ENCODE measurements at regions not wholly inside any gene's neighbourhood (a gene's known extent, or its start where the extent isn't known, plus 50 kb on each side); places are given as distances from the start of the nearest gene placed in this dataset.
"Not testable (repeated sequence)": the region's sequence is repeated elsewhere in the genome, so short reads cannot be mapped to it uniquely, and the experiment has no call there.

DNA sequence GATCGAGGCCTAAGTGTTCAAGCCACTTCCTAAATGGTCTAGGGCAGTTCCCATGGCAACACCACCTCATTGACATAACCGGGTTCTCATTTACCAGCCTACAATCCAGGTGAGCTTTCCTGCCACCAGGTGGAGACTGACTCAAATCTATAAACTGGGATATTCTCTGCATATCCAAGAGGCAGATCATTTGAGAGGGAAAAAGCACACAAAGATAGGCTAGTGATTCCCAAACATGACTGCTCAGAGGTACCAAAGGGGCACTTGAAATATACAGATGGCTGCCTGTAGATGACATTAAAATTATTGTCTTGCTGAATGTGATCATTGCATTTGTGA is 141.3 kb upstream of the PROK2 start:
- no peak for DNase-seq

DNA sequence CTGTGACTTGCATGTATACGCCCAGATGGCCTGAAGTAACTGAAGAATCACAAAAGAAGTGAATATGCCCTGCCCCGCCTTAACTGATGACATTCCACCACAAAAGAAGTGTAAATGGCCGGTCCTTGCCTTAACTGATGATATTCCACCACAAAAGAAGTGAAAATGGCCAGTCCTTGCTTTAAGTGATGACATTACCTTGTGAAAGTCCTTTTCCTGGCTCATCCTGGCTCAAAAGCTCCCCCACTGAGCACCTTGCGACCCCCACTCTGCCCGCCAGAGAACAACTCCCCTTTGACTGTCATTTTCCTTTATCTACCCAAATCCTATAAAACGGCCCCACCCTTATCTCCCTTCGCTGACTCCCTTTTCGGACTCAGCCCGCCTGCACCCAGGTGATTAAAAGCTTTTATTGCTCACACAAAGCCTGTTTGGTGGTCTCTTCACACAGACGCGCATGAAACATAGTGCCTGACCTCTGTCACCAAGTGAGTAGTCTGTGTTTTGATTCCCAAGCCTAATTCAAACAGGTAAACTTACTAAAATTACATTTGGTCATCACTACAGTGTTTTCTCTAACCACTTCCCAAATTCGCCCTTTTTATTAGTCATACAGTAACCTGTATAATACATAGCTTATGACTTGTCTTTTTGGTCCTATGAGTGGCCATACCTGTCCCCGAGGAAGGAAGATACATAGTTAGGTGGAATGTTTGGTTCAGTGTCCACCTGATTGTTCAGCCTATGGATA is 140.7 kb upstream of the PROK2 start:
- not testable (repeated sequence) for DNase-seq

DNA sequence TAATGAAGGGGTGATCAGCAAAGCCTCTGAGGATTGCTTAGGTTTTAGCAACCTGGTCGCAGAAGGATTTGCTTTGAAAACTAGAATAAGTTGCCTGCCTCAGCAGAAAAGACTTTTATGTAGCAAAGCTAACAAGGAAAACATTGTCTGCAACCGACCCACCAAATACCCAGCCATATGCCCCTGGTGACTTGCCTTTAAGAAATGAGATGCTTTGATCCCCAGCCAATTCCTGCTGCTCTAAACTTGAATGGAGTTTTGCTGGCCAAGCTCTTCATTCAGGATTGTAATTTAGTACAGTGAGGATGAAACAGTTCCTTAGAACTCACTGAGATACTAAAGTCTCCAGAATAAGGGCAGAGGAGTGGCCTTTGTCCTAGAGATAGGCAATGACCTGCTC is 139.8 kb upstream of the PROK2 start:
- DNase-seq, result no peak

DNA sequence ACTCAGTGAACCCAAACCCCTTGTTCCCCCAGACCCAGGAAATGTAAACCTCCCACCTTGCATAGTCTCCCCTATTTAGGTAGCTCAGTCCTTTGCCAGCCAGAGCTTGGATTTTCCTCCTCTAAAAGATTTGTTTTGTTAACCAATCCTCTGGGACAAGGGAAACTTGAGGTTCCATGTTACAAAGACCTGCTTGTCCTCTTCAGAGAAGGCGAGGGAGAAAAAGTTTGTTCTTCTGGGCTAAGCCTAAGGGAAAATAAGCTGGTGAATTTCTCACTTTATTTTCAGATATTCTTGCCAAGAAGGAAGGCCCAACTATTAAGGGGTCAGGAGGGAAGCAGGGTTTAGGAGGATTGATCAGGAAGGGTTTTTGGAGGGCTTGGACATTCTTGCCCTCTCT is 136.1 kb upstream of the PROK2 start:
- no peak for DNase-seq

DNA sequence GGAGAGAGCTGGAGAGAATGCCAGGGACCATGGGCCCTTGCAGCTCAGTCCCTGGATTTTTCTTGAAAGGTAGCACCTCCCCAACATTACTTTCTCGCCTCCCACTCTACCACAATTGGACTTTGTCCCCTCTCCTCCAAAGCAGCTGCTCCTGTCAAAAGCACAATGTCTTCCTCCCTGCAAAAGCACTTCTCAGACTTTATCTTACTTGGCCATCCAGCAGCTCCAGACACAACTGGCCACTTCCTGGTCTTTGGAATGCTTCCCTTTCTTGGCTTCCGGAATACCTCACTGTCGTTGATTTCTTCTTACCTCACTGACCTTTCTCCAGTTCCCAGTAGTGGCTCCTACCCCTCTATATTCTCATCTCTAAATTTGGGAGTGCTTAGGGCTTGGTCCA is 134.6 kb upstream of the PROK2 start:
- DNase-seq, result no peak

DNA sequence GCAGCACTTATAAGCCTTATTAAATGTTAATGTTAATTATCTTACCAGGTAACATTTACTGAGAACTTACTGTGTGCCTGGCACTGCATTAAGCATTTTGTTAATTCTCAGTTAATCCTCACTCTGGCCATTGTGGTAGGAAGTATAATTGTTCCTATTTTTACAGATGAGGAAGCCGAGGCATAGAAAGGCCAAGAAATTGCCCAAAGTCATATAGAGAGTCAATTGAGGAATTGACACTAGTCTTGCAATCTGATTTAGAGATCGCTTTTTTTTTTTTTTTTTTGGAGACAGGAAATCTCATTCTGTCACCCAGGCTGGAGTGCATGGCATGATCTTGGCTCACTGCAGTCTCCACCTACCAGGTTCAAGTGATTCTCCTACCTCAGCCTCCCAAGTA is 132.6 kb upstream of the PROK2 start:
- no peak for DNase-seq

DNA sequence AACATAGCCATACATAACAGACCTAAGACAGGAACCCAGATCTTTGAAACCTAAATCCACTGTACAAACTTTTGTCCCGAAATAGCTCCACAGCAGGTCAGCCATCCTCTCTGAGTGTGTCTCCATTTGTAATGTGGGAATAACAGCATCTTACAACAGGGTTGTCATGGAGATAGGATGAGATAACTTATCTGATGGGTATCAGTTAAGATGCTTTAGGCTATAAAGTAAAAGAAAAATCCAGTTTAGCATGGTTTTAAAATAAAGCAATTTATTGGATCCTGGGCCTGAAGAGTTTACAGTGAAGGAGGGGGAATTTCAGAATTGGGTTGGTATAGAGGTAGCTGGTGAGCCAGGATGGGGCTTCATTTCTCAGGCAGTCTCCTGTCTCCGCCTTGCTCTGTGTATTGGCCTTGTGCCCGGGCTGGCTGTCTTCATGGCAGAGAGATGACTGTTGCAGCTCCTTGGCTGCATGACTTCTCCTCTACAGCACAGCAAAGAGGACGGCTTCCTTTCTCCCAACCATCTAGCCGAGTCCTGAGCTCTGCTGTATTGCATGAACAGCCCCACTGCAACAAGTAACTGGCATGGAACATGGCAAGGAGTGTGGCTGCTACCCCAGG is 131.9 kb upstream of the PROK2 start:
- no peak for DNase-seq

DNA sequence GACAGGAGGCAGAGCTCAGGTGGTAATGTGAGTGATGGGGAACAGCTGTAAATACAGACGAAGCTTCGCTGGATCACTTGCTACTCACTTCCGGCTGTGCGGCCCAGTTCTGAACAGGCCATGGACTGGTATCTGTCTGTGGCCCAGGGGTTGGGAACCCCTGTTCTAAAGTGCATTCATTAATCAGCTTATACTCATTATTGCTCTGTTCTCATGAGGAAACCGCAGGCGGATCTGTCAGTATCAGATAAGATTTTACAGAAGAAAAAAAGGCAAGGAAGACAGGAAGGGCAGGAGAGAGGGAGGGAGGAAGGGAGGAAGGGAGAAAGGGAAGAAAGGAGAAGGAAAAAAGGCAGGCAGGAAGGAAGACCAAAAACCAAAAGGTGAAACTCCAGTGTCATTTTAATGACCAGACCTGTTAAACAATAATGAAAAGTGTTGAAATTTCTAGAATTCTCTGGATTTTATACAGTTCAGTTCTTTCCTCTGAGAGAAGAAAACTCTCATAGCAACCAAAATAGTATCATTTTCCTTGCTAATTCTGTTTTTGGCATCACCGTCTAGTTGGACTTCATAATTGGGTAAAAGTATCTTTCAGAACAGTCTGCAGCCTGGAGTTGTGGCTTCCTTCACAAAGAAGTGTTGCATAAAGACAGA is 128.0 kb upstream of the PROK2 start:
- DNase-seq, result no peak

DNA sequence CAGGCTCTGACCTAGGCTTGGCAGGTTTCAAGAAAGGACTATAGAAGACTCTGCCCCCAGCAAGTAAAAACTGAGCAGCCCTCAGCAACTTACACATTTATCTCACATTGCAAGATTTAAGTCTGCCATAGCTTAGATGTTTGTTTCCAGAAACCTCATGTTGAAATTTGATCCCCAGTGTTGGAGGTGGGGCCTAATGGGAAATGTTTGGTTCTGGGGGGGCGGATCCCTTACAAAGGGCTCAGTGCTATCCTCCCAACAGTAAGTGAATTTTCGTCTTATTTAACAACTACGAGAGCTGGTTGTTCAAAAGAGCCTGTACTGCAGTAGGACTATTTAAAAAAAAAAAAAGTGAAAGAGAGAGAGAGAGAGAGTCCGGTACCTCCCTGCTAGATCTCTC is 125.2 kb upstream of the PROK2 start:
- DNase-seq, result no peak

DNA sequence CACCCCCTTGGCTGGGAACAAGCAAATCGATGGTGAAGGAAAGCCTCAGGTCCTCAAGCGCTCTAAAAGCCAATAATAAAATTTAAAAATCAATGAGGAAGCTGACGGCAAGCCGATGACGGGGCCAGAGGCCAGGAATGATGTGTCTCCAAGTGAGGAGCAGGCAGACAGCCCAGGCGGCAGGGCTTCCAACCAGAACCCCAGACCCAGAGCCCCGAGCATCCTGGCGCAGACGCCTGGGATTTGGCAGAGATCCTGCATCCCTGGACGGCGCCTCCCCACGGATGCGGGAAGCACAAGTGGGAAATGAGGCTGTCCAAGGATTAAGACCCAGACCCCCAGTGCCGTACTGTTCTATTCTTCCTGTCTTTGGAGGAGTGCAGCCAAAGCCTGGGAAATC is 123.0 kb upstream of the PROK2 start:
- no peak for DNase-seq

DNA sequence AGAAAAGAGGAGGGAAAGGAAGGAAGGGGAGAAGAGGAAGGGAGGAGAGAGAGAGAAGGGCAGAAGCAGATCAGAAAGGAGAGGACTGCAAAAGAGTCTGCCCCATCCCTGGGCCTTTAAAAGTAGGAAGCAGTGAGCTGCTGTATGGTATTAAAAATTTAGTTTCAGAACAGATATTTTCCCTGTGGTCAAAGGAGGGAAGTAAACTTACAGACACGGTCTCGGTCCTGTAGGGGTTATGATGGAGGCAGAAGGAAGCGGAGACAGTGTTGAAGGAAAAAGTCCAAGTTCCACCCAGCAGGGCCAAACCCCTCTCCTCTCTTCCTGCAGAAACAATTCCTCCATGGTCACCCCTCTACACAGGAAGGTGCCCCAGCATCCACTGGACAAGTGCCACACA is 122.0 kb upstream of the PROK2 start:
- no peak for DNase-seq

DNA sequence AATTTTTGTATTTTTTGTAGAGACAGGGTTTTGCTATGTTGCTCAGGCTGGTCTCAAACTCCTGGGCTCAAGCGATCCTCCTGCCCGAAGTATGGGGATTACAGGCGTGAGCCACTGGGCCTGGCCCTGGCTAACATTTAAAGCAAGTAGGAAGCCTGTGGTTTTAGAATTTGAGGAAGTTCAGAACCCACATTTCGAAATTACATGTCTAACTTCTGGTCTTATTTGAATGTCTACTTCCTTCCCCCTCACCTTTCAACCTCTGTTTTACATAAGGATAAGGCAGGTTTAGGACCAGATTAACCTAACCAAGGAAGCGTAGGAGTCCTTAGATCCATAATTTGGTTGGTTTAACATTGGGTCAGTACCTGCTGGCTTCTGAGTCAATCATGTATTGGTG is 120.5 kb upstream of the PROK2 start:
- DNase-seq, result no peak

DNA sequence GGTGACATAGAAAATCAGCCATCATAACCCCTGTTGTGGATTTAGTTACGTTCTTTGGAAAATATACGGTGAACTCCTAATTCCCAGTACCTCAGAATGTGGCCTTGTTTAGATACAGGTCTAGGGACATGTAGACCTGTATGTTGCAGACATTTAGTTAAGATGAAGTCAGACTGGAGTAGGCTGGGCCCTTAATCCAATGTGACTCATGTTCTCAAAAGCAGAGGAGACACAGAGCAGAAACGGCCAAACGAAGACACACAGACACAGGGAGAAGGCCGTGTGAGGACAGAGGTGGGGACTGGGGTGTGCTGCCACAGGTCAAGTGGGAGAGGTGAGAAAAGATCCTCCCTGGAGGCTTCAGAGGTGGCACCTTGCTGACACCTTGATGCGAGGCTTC is 119.0 kb upstream of the PROK2 start:
- no peak for DNase-seq

DNA sequence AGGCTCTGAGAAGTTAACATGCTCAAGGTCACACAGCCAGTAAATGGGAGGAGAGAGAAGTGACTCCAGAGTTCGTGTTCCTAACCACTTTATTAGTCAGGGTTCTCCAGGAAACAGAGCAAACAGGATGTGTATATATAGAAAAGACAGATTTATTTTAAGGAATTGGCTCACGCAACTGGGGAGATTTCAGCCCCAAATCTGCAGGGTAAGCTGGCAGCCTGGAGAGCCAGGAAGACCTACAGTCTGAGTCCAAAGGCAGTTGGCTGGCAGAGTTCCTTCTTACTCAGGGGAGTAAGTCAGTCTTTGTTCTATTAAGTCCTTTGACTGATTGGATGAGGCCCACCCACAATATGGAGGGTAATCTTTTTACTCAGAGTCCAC is 118.2 kb upstream of the PROK2 start:
- no peak for DNase-seq

DNA sequence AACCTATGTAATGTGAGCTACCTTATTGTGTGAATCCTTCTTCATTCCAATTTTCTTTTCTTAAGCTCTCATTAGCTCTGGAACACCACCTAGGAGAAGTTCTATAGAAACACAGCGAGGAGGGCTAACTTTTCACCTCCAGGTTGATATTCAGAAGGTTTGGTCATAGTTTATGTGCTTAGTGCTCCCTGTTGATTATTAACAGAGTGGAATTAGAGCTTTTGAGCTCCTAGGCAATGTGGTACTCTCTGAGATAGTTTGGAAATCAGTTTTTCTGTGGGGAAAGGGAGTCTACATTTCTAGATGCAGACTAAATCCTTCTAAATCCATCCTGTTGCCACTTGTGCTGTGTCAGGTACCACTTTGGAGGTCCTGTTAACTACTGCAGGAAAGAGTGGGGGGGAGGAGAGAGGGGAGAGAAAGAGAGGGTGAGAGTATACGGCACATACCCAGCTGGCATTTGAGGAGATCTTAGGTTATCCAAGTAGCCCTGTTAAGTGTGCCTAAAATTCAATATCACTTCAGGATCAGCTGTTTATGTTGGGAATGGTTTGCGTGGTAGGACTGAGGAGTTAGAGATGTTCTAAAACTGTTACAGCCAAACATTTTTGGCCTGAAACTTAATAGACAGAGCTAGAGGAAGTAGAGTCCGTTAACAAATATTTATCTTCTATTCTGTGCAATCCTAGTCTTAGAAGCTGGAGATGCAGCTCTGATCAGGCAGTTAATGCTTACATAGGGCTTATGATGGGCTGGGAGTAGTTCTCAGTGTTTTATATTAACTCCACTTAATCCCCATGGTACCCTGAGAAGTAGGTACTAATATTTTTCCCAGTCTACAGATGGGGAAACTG is 117.5 kb upstream of the PROK2 start:
- DNase-seq, result no peak

DNA sequence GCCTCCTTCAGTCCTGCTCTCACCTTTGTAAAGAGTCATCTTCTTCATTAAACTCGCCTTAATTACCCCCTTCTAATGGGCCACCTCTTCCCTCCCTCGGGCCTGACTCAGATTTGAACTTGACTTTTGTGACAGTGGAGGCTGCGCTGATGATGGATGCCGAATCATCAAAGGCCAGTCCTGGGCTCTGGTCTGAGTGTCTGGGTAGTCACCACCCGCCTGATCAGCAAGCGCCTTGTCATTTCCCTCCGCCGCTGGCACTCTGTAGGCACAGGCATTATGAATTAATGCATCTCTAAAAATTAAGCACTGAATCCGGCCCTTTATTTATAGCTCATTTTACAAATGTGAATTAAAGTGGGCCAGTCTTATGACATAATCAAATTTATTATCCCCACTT is 116.7 kb upstream of the PROK2 start:
- DNase-seq, result no peak

DNA sequence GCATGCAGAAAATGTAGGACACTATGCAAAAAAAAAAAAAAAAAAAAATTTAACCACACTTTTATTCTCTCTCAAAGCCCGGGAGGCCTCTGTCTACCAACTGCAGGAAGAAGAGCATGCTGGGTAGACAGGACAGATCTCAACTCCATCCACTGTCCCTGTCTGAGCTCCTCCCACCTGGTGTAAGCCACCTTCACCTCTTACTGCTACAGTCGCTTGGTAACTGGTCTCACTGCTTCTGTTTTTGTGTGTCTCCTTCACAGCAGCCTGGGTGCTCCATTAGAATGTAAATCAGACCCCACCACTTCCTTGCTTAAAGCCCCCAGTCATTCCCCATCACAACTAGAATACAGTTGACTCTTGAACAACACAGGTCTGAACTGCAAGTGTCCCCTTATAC is 115.1 kb upstream of the PROK2 start:
- no peak for DNase-seq

DNA sequence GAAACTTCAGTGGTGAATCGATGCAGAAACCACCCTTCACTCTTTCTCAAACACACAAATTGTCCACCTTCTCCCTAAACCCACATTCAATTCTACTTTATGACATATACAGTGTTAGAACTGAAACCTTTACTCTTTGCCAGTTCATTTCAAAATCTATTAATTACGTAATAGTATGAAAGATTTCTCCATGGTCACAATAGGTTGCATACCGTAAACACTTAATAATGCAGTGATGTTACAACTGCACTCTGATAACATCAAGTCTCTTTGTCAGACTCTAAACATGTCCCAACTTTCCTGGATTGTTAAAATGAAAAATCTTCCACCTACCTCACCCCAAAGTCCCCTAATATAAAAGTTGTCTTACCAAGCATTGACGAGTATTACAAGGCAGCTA is 111.8 kb upstream of the PROK2 start:
- DNase-seq, result no peak

DNA sequence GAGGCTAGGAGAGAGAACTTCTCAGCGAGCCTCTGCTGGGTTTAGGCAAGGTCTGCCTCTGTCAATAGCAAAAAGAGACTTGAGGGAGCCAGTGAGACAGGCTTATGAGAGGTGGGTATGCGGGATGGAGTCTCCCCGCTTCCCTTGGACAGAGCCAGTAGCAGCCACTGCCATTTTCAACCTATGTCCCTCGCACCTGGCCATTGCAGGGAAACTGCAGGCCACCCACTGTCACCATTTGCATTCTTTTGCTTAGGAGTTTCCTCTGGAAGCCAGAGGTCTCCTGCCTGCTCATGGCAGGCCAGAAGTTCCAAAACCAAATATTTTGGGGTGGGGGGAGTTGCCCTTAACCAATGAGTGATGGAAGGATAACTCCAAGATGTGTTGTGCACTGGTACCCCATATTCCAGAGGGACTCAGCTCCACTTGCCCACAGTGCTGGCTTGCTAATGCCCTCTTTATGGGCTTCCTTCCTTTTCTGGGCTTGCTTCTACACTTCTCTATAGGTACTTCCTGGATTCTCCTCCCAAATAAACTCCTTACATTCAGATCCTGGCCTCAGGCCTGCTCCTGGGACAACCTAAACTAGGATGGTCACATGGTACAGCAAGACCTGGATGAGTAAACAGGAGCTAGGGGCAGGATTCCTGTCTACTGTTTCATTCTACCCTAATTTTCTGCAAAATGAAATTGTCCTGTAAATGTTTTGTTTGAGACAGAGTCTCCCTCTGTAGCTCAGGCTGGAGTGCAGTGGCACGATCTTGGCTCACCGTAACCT is 108.9 kb upstream of the PROK2 start:
- DNase-seq, result no peak

DNA sequence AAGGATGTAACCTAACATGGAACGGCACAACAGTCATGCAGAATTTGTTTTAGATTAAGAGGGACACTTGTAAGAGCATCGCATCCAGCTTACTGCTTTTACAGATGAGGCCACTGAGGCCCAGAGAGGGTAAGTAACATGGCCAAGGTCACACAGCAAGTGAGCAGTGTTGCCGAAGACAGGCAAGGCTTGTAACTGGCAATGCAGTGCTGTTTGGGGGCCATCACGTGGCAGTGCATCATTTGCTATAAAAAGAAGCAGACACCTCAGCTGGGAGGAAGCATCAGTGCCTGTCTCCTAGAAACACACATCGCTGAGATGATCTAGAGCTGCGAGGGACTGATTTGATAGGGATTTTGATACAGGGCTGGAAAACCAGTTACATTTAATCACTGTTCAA is 108.2 kb upstream of the PROK2 start:
- DNase-seq, result no peak

DNA sequence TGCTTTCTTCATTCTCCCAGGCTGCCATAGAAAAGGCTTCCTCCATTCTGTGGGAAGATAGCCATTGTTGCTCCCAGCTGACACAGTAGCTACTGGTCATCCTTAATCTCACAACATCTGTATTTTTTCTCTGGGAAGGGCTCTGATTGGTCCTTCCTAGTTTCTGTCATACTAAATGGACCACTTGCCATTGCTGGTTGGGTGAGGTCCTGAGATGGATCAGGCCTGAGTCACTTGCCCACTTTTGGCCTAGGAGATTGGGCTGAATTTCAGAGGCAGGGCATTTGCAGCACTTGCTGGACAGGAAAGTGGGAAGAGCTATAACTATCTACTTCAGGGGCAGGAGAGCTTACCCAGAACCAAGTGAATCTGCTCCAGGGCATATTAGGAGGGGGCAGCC is 106.5 kb upstream of the PROK2 start:
- DNase-seq, result no peak

DNA sequence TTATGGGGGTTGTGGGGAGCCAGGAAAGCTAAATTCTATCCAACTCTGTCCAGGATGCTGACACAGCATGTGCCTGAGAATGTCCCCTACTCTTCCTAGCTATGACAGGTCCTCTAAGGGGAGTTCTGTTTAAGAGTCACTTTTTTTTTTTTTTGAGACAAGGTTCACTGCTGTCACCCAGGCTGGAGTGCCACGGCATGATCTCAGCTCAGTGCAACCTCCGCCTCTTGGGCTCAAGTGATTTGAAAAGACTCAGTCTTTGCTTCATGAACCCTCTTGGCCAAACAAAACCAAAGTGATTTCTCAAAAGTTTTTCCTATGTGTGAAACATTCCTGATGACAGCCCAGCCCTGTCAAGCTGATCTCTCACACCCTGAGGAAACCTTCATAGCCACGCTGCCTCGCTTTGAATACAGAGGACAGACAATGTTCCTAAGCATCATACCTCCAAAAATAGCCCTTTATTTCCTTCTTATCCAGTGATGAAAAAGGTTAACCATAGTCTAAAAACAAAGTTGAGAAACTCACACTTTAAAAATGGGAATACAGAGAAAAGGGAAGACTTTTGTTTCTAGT is 105.5 kb upstream of the PROK2 start:
- no peak for DNase-seq

DNA sequence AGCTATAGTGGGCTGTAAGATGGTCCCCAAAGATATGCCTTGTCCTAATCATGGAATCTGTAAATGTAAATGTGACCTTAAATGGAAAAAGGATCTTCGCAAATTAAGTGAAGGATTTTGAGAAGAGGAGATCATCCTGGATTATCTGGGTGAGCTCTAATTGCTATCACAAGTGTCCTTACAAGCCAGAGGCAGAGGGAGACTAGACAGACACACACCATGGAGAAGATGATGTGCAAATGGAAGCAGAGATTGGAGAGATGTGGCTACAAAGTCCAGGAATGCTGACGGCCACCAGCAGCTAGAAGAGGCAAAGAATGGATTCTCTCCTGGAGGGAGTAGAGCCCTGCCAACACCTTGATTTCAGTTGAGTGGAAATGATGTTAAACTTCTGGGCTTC is 102.3 kb upstream of the PROK2 start:
- DNase-seq, result no peak

Measured in activated CD4-positive, CD25-positive, alpha-beta regulatory T cell treated with anti-CD3 and anti-CD28 coated beads, Interleukin-2, amount 50 U/mL, for 72 hours (primary cell).